NCI-H2227 (cell line): ENCODE measurements at regions not wholly inside any gene's neighbourhood (a gene's known extent, or its start where the extent isn't known, plus 50 kb on each side); places are given as distances from the start of the nearest gene placed in this dataset.

Experiments used
- DNase-seq: peaks from one replicate; lab custom pipeline; 2025; ENCODE audit not compliant: unreplicated experiment; lab: John Stamatoyannopoulos, UW

- no peak for DNase-seq
Observed at GRCh38 chr13:30034458-30034795, 184.0 kb upstream of the UBL3 start.

- no peak for DNase-seq
Observed at GRCh38 chr13:30033681-30034457, 183.5 kb upstream of the UBL3 start.

DNA sequence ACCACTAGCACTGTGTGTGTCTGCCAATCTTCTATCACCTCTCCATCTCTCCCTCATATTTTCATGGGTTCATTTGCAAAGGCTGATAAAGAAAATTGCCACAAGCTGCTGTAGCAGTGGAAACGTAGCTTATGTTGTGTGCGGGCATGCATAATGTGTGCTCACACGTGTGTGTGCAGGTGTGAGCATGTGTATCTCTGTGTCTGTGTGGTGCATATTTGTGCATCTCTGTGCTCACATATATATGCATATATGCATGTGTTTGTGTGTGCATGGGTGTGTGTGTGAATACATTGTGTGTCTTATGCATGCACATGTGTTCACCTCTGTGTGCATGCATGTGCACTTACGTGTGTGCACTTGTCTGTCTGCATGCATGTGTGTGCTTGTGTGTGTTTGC, 181.8 kb upstream of the UBL3 start:
- no peak for DNase-seq

- no peak for DNase-seq
Observed at GRCh38 chr13:30031488-30031887, 181.1 kb upstream of the UBL3 start.

DNA sequence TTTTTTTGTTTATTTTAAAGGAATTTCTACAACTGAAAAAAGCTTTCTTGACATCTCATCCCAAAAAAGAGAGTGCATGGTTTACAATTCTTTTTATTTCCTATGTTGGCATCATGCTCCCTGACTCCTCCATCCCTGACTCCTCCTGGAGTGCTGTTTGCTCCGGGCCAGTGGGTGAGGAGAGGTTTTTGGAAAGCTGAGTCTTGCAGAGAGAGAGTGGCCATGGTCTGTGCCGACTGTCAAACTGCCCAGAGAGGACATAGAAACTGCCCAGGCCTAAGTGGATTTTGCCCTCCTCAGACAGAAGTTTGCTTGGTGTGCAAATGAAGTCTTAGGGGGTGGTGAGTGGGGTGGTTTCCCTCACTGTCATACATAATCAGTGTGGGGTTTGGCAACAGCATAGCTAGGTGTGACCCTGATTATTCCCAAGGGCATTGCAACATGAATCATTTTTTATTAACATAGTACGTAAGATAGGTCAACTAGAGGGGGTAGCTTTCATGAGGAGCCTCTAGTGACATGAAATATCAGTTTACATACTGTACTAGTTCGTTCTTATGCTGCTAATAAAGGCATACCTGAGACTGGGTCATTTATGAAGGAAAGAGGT, 179.8 kb upstream of the UBL3 start:
- DNase-seq: no peak

GRCh38 chr13:30027569-30028455, 177.4 kb upstream of the UBL3 start:
- DNase-seq: no peak

DNA sequence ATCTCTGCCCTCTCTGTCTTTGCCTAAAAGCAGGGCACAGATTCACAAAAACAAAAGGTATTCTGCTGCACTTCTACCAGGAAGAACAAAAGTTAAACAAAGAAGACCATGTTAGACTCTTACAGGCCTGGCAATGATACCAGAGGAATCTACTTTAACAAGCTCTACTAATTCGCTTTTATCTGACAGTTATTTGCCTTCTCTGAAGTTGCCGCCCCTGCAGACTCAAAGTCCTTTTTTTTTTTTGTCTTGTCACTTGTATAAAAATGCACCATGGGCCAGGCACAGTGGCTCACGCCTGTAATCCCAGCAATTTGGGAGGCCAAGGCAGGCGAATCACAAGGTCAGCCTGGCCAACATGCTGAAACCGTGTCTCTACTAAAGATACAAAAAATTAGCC, 176.5 kb upstream of the UBL3 start:
- no peak for DNase-seq

DNA sequence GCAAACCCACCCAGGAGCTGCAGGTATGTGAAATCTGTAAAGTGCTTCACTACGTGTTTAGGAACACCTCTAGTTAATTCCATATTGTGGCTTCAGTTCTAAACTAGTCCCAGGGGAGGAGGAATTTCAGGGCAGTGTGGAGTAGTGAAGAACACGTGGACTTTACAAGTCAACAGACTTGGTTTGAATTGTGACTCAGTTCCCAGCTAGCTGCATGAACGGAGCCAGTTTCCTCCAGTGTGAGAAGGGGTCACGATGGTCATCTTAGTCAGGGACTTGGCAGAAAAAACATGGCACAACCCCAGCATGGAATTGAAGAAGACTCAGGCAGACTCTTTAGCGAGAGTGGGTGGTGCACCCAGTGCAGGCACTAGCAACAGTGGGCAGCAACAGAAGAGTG, 175.7 kb upstream of the UBL3 start:
- DNase-seq: no peak

DNA sequence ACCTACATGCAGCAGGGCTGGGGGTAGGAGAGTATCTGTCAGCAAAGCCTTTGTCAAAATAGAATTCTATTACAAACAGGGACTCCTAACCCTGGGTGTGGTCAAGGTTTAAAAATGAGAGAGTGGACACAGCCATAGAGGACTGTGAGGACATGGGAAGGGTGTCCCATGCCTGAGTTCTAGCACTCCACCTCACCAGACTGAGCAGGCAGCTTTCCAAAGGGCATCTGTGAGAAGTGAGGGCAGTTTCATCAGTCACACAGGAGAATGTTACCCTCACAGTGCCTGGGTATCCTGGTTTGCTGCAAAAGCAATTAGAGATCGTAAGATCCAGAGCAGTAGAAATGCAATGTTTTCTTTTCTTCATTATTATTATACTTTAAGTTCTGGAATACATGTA, 174.9 kb upstream of the UBL3 start:
- no peak for DNase-seq

GRCh38 chr13:30024125-30024865, 173.9 kb upstream of the UBL3 start:
- DNase-seq: no peak

DNA sequence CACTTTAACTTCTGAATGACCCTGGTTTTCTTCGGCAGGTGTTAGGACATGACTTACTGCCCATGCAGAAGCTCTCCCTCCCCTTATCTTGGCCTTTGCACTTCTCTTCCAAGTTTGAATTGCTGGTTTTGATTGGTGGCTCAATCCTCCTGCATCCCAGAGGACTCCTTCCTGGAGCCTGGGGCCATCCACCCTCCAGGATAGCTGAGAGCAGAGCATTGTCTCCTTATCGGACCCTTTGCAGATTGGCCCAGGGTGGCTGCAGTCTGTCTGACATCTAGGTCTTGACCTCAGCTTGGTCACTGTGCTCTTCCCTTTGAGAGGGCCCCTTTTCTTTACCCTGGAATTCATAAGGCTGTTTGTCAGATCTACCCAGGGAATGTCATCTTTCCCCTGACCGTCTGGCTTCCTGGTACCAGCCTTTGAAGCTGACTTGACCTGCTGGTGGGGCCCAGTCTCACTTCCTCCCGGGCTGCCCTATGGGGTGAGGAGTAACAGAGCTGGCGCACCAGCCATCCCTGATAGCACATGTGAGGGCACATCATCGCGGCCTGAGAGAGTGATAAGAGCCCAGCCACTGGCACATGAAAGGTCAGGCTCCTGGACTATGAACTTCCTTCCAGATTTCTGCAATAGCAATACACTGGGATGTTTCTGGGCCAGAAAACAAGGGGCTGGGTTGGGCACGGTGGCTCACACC, 172.9 kb upstream of the UBL3 start:
- no peak for DNase-seq

DNA sequence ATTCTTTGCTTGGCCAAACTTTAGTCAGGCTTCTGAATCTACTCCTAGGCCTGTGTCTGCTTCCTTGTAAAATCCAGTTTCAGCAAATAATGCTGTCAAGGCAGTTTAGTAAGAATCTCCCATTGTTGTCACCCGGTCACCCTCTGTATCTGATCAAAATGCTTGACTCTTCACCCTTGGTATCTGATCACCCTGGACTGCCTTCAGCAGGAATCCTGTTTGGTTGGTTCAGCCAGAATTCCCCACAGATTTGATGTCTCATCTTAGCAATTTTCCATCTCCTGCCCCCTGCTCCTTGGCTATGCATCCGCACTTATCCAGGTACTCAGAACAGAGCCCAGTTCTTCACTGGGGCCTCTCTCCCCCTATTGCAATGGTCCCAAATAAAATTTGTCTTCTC, 172.4 kb upstream of the UBL3 start:
- no peak for DNase-seq

DNA sequence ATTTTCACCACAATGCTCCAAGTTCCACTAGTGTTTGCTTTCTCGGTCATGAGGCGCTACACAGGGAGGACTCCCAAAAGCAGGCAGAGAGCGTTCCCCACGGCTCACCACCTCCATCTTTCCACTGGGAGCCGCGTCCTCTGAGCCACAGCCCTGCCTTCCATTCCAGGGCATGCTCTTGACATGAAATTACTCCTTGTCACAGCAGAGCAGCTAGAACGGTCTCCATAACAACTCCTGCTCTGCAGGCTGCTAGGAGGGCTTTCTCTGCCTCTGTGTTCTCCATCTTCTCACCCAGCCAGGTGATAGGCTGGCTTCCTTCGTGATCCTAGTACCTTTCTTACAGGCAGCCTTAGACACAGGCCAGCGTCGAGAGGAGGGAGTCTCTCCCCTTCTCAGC, 171.8 kb upstream of the UBL3 start:
- DNase-seq: no peak

DNA sequence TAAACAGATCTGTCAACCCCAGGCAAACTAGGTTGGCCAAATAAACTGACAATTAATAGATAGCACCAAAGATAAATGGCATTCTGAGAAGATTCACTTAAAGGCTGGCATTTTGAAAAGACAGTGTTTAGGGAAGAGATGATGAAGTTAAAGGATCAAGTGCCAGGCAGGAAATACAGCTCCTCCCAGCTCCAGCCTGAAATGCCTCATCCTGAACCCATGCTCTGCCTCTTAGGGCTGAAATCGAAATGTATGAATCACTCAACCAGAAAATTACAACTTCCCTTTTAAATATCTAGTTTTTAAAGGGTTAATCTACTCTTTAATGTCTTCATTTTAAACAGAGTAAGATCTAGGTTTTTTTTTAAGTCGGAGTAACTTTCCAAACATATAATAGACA, 171.2 kb upstream of the UBL3 start:
- no peak for DNase-seq

DNA sequence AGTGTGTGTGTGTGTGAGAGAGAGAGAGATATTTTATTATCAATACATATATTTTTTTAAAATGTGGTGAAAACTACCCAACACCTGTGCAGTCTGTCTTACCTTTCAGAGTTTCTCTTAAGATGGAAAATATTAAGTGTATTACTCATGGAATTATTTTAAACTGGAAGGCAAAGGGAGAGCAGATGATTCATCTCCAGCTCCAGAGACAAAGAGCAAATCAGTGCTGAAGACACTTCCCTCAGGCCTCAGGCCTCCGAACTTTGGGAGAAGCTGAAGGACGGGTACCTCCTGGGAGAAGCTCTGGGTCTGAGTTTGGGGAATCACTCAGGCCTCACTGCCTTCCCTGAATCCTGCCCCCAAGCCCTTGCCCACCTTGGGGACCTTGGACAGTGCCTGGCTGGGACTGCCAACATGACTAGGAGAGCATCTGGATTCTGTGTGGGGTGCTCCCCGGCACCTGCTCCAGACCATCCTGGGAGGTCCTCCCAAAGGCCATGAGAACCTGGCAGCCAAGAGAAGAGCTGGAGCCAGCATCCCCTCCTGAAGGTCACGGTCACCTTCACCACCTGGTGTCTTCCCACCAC, 170.4 kb upstream of the UBL3 start:
- DNase-seq: no peak

- DNase-seq: no peak
Observed at GRCh38 chr13:30019648-30020626, 169.5 kb upstream of the UBL3 start.

GRCh38 chr13:30017880-30018279, 167.5 kb upstream of the UBL3 start:
- no peak for DNase-seq

GRCh38 chr13:30016398-30016797, 166.0 kb upstream of the UBL3 start:
- no peak for DNase-seq

DNA sequence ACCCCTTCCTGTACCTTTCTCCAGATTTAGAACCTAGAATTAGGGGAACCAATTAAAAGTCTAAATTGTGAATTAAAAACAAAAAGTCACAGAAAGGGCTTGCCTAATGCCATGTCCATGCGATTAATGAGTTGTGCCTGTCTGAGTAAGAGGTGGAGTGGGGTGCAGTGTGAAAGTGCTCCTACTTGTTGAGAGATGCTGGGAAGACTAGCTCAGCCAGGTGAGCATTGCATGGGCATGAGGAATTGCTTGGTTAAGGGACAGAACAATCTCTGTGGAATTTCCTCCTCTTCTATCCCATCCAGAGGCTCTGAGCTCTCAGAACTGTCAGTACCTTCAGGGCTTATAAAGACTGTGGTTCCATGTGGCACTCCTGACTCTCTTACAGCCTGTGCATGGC, 159.0 kb upstream of the UBL3 start:
- no peak for DNase-seq
